Common myeloid progenitor, CD34-positive (primary cell): ENCODE measurements at regions not wholly inside any gene's neighbourhood (a gene's known extent, or its start where the extent isn't known, plus 50 kb on each side); places are given as distances from the start of the nearest gene placed in this dataset.
"Not testable (repeated sequence)": the region's sequence is repeated elsewhere in the genome, so short reads cannot be mapped to it uniquely, and the experiment has no call there.

Experiments used
- CTCF ChIA-PET: fragments of 350-600 bp; sonication (Branson Sonifier 250); formaldehyde crosslinking; loops from one replicate; lab custom pipeline; 2021; ENCODE audit warnings: antibody characterized with exemption; lab: Charles Lee
- POLR2A ChIA-PET: fragments of 350-600 bp; sonication (Branson Sonifier 250); formaldehyde crosslinking; loops from one replicate; lab custom pipeline; 2021; ENCODE audit warnings: antibody characterized with exemption; lab: Charles Lee
- DNase-seq, 3 donors: peaks; one replicate each; pipeline versions ENCODE4 v3.0.0 to v3.0.0-alpha.2; 2013
- H3K27ac ChIP-seq, 2 experiments: 1 replicate in 1 of 2; 2 replicates in 1 of 2; pipeline ENCODE4 v1.7.0; 2013; ENCODE audit warnings: inconsistent platforms in 2 of 2, low read length in 2 of 2, mild to moderate bottlenecking in 2 of 2, low read depth in 1 of 2, moderate library complexity in 1 of 2; ENCODE audit not compliant: severe bottlenecking in 2 of 2, insufficient read depth in 1 of 2, poor library complexity in 1 of 2
- H3K27me3 ChIP-seq, 5 experiments: replicated peaks in 2 of 5; 1 replicate in 3 of 5; 2 replicates in 2 of 5; pipeline versions ENCODE4 v1.6.1 to v1.7.0; 2013; ENCODE audit warnings: low read length in 4 of 5, mild to moderate bottlenecking in 2 of 5, moderate library complexity in 2 of 5, inconsistent platforms in 1 of 5; ENCODE audit not compliant: insufficient read depth in 5 of 5, control insufficient read depth in 4 of 5
- H3K36me3 ChIP-seq, 4 experiments: 1 replicate in 2 of 4; 2 replicates in 2 of 4; pipeline versions ENCODE4 v1.6.1 to v1.7.0; 2013; ENCODE audit warnings: low read length in 3 of 4, control low read depth in 1 of 4, mild to moderate bottlenecking in 1 of 4; ENCODE audit not compliant: control insufficient read depth in 4 of 4, insufficient read depth in 4 of 4
- H3K4me1 ChIP-seq, 4 experiments: 1 replicate in 3 of 4; 2 replicates in 1 of 4; pipeline versions ENCODE4 v1.6.1 to v1.7.1; 2013; ENCODE audit warnings: low read length in 3 of 4, mild to moderate bottlenecking in 3 of 4, control low read depth in 1 of 4, inconsistent platforms in 1 of 4, moderate library complexity in 1 of 4; ENCODE audit not compliant: control insufficient read depth in 4 of 4, insufficient read depth in 4 of 4; ENCODE audit errors: control extremely low read depth in 1 of 4
- H3K4me3 ChIP-seq, 7 experiments: 1 replicate in 4 of 7; 2 replicates in 3 of 7; pipeline versions ENCODE4 v1.5.1 to v1.7.0; 2013; ENCODE audit warnings: mild to moderate bottlenecking in 7 of 7, low read length in 6 of 7, moderate library complexity in 6 of 7, inconsistent platforms in 2 of 7, low read depth in 2 of 7, control low read depth in 1 of 7; ENCODE audit not compliant: insufficient read depth in 4 of 7, control insufficient read depth in 1 of 7; ENCODE audit errors: extremely low read depth in 1 of 7
- H3K9me3 ChIP-seq, 5 experiments: 1 replicate in 4 of 5; 2 replicates in 1 of 5; pipeline versions ENCODE4 v1.6.1 to v1.7.1; 2013; ENCODE audit warnings: low read length in 4 of 5, mild to moderate bottlenecking in 2 of 5, inconsistent platforms in 1 of 5, low read depth in 1 of 5, moderate library complexity in 1 of 5; ENCODE audit not compliant: control insufficient read depth in 4 of 5, insufficient read depth in 2 of 5; ENCODE audit errors: control extremely low read depth in 1 of 5
- WGBS: methylation state at CpG from one replicate; pipeline ENCODE4 v1.1.5; 2013; ENCODE audit not compliant: insufficient coverage; 5-methylcytosine and 5-hydroxymethylcytosine counted together

GRCh38 chr17:63282455-63282854, 163.7 kb downstream of the CYB561 start:
- H3K4me1 ChIP-seq = no peaks in the 10 kb centered on the region
- H3K27ac ChIP-seq = no peak overlapping the region
- POLR2A ChIA-PET = no interaction called here
- CTCF ChIA-PET = no interaction called here
- H3K36me3 ChIP-seq = peaks cover 0 to 2% (median 0%) of the 10 kb centered on the region in 4 experiments
- no peak overlapping the region for H3K4me3 ChIP-seq
- H3K27me3 ChIP-seq = no peaks in the 10 kb centered on the region
- no peak for DNase-seq
- no CpG with 5 or more reads among the region's 4 CpGs for WGBS
- H3K9me3 ChIP-seq = peaks cover 7 to 28% (median 11%) of the 10 kb centered on the region in 5 experiments

DNA sequence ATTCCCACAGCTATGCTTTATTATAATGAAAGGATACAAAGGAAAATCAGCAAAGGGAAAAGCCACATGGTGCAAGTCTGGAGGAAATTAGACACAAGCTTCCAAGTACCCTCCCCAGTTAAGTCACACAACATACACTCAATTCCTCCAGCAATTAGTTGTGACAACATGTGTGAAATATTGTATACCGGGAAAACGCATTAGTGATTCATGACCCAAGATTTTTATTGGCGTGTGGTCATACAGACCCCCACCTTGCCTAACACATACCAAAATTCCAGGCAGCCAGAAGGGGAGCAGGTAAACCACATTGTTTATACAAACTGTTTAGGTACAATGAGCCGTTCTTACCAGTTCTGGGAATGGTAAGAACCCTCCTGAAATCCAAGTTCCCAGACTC, 160.6 kb downstream of the CYB561 start:
- H3K27ac ChIP-seq = no peak overlapping the region
- H3K9me3 ChIP-seq = peaks cover 7 to 30% (median 12%) of the 10 kb centered on the region in 5 experiments
- H3K4me3 ChIP-seq = peak overlapping the region in 1 of 7 experiments; percentile 42
- ChIA-PET CTCF (no interaction called here), POLR2A (no interaction called here)
- H3K27me3 ChIP-seq = no peaks in the 10 kb centered on the region
- peaks cover 0 to 7% (median 2%) of the 10 kb centered on the region in 4 experiments for H3K36me3 ChIP-seq
- WGBS = 95% methylated on average over 2 of the region's 4 CpGs
- no peak for DNase-seq
- H3K4me1 ChIP-seq = no peaks in the 10 kb centered on the region

DNA sequence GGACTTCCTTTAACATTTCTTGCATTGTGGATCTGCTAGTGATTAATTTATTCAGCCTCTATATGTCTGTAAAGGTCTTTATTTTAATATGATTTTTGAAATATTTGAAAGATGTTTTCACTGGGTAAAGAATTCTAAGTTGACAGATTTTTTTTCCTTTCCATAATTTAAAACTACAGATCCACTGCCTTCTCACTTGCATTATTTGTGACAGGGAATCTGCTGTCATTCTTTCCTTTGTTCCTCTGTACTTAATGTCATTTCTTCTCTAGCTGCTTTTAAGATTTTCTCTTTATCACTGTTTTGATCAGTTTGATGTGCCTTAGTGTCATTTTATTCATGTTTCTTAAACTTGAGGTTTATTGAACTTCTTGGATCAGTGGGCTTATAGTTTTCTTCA, 159.9 kb downstream of the CYB561 start:
- DNase-seq = peak in 2 of 3 donors; percentile 19 to 30
- POLR2A ChIA-PET = interaction anchor here (0.6 kb wide), 1 partner anchor 15 kb away, joined by 4 read pairs; no protein-coding TSS in a partner anchor
- H3K36me3 ChIP-seq = peaks cover 0 to 7% (median 2%) of the 10 kb centered on the region in 4 experiments

GRCh38 chr17:63287006-63287405, 159.1 kb downstream of the CYB561 start:
- CTCF ChIA-PET, H3K36me3 ChIP-seq, H3K27ac ChIP-seq, H3K27me3 ChIP-seq, DNase-seq, H3K4me3 ChIP-seq, H3K4me1 ChIP-seq: not testable (repeated sequence)
- H3K9me3 ChIP-seq = peaks cover 7 to 28% (median 12%) of the 10 kb centered on the region in 5 experiments
- 93% methylated on average over 3 of the region's 4 CpGs for WGBS
- POLR2A ChIA-PET = interaction anchor here (0.6 kb wide), 1 partner anchor 15 kb away, joined by 4 read pairs; no protein-coding TSS in a partner anchor

More for the DNA sequence above, 159.9 kb downstream of the CYB561 start:
- H3K27me3 ChIP-seq = no peaks in the 10 kb centered on the region
- H3K4me1 ChIP-seq = no peaks in the 10 kb centered on the region
- CTCF ChIA-PET = no interaction called here
- H3K4me3 ChIP-seq = no peak overlapping the region
- peaks cover 7 to 30% (median 12%) of the 10 kb centered on the region in 5 experiments for H3K9me3 ChIP-seq
- H3K27ac ChIP-seq = no peak overlapping the region

- WGBS = 100% methylated on average over 1 of the region's 1 CpG
- no peaks in the 10 kb centered on the region for H3K4me1 ChIP-seq
Measured at GRCh38 chr17:63289931-63290330, 156.2 kb downstream of the CYB561 start.

DNA sequence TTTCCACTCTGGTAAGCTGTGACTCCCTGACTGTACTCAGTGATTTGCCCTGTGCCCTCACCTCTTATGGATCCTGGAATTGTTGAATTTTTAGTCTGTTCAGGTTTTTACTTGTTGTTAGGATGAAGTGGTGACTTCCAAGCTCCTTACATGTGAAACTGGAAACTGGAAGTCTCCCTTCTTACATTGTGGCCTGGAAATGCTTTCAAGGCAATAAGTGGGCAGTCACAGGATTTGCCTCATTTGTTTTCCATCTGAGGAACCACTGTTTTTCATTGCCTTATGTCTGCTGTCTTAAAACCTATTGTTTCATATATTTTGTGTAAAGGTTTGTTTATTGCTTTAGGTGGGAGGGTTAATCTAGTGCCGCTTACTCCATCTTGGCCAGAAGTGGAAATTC, 155.8 kb downstream of the CYB561 start:
- Histone ChIP-seq H3K27me3 (no peaks in the 10 kb centered on the region), H3K36me3 (peaks cover 0 to 6% (median 2%) of the 10 kb centered on the region in 4 experiments), H3K27ac (no peak overlapping the region), H3K9me3 (peaks cover 4 to 18% (median 12%) of the 10 kb centered on the region in 5 experiments), H3K4me1 (no peaks in the 10 kb centered on the region), H3K4me3 (no peak overlapping the region)
- 100% methylated on average over 1 of the region's 1 CpG for WGBS
- ChIA-PET CTCF (no interaction called here), POLR2A (no interaction called here)
- DNase-seq = no peak

More at GRCh38 chr17:63289931-63290330, 156.2 kb downstream of the CYB561 start:
- Histone ChIP-seq H3K36me3 (peaks cover 0 to 7% (median 2%) of the 10 kb centered on the region in 4 experiments), H3K9me3 (peaks cover 4 to 19% (median 11%) of the 10 kb centered on the region in 5 experiments), H3K27me3 (no peaks in the 10 kb centered on the region), H3K27ac (no peak overlapping the region), H3K4me3 (no peak overlapping the region)
- ChIA-PET POLR2A (no interaction called here), CTCF (no interaction called here)
- DNase-seq = no peak

- Histone ChIP-seq H3K4me1 (no peaks in the 10 kb centered on the region), H3K27me3 (no peaks in the 10 kb centered on the region), H3K27ac (no peak overlapping the region), H3K4me3 (no peak overlapping the region), H3K36me3 (peaks cover 0 to 5% (median 4%) of the 10 kb centered on the region in 4 experiments), H3K9me3 (peaks cover under 1 to 13% (median 10%) of the 10 kb centered on the region in 5 experiments)
- ChIA-PET POLR2A (no interaction called here), CTCF (no interaction called here)
- no peak for DNase-seq
- WGBS = no CpG with 5 or more reads among the region's 2 CpGs
Measured at GRCh38 chr17:63290784-63291183, 155.3 kb downstream of the CYB561 start.
